ENCODE measurements at regions not wholly inside any gene's neighbourhood (a gene's known extent, or its start where the extent isn't known, plus 50 kb on each side); places are given as distances from the start of the nearest gene placed in this dataset.

- TF ChIP-seq CTCF (IDR thresholded peaks at IDR 0.05; ENCODE audit: control insufficient read depth, insufficient read depth, low read depth, low read length, missing control alignments) = no peak
These were observed 185.9 kb upstream of the FOXQ1 start for GRCh38 chr6:1126036-1126435.

GRCh38 chr6:1125297-1125696 is 186.6 kb upstream of the FOXQ1 start:
- DNase-seq (ENCODE audit: low read depth) = no peak
- H3K4me3 ChIP-seq (ENCODE audit: control insufficient read depth, low read depth, low read length) = no peak overlapping the region
- TF ChIP-seq CTCF (IDR thresholded peaks at IDR 0.05; ENCODE audit: control insufficient read depth, insufficient read depth, low read depth, low read length, missing control alignments) = no peak

More at GRCh38 chr6:1126036-1126435, 185.9 kb upstream of the FOXQ1 start:
- DNase-seq (ENCODE audit: low read depth) = no peak
- no peak overlapping the region for H3K4me3 ChIP-seq (ENCODE audit: control insufficient read depth, low read depth, low read length)

GRCh38 chr6:1124885-1125284 is 187.0 kb upstream of the FOXQ1 start:
- no peak for DNase-seq (ENCODE audit: low read depth)
- H3K4me3 ChIP-seq (ENCODE audit: control insufficient read depth, low read depth, low read length) = no peak overlapping the region
- TF ChIP-seq CTCF (IDR thresholded peaks at IDR 0.05; ENCODE audit: control insufficient read depth, insufficient read depth, low read depth, low read length, missing control alignments) = no peak

GRCh38 chr6:1123386-1124375 is 188.2 kb upstream of the FOXQ1 start:
- no peak overlapping the region for H3K4me3 ChIP-seq (ENCODE audit: control insufficient read depth, low read depth, low read length)
- TF ChIP-seq CTCF (IDR thresholded peaks at IDR 0.05; ENCODE audit: control insufficient read depth, insufficient read depth, low read depth, low read length, missing control alignments) = no peak
- DNase-seq (ENCODE audit: low read depth) = no peak

- TF ChIP-seq CTCF (IDR thresholded peaks at IDR 0.05; ENCODE audit: control insufficient read depth, insufficient read depth, low read depth, low read length, missing control alignments) = no peak
These were observed 189.8 kb upstream of the FOXQ1 start for GRCh38 chr6:1122083-1122482.

GRCh38 chr6:1118287-1118647 is 193.6 kb upstream of the FOXQ1 start:
- no peak for DNase-seq (ENCODE audit: low read depth)
- no peak for TF ChIP-seq CTCF (IDR thresholded peaks at IDR 0.05; ENCODE audit: control insufficient read depth, insufficient read depth, low read depth, low read length, missing control alignments)
- H3K4me3 ChIP-seq (ENCODE audit: control insufficient read depth, low read depth, low read length) = no peak overlapping the region

More at GRCh38 chr6:1122083-1122482, 189.8 kb upstream of the FOXQ1 start:
- no peak for DNase-seq (ENCODE audit: low read depth)
- H3K4me3 ChIP-seq (ENCODE audit: control insufficient read depth, low read depth, low read length) = no peak overlapping the region
